HG03520 (cell line): ENCODE measurements at regions not wholly inside any gene's neighbourhood (a gene's known extent, or its start where the extent isn't known, plus 50 kb on each side); places are given as distances from the start of the nearest gene placed in this dataset.
"Not testable (repeated sequence)": the region's sequence is repeated elsewhere in the genome, so short reads cannot be mapped to it uniquely, and the experiment has no call there.

Source experiments
- ATAC-seq: cut with Tn5 transposase; IDR thresholded peaks from one replicate; pipeline ENCODE4 v1.9.1; 2021; ENCODE audit warnings: mild to moderate bottlenecking, moderate library complexity; ENCODE audit not compliant: unreplicated experiment

DNA sequence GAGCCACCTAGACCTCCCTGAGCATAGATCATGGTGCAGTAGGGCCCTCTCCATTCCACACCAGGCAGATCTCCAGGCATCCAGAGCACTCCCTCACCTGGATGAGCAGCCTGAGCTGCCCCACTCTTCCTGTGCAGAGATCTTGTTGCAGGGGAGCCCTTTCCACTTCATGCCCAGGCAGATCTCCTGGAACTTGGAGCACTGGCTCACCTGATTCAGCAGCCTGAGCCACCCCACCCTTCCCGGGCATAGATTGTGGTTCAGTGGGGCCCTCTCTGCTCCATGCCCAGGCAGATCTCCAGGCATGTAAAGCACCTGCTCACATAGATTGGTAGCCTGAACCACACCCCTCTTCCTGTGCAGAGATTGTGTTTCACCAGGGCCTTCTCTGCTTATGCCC lies 78.0 kb downstream of the SEC16B start:
- ATAC-seq: no peak

- no peak for ATAC-seq
Observed at GRCh38 chr1:177890479-177890878, 79.4 kb downstream of the SEC16B start.

DNA sequence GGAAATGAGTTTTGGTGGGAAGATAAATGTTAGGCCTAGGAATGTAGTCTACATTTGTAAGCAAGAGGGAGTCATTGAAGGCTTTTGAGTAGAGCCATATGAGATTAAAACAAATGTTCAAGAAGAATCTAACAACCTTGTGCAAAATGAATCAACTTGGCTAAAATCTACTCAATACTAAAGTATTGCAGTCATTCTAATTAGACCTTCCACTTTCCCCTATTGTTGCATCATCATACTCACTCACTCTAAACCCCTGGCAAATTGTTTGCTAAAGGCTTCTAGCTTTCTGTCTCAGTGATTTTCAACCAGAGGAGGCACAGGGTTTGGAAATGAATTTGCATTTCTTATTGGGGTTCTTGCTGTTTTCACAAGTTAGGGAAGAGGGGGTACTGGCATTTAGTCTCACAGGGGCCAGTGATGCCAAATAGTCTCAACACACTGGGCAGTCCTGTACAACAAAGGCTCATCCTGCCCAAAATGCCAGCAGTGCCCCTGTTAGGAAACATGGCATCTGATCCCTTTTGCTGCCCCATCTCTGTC lies 85.3 kb downstream of the SEC16B start:
- no peak for ATAC-seq

GRCh38 chr1:177883581-177883980 lies 86.3 kb downstream of the SEC16B start:
- ATAC-seq: no peak

DNA sequence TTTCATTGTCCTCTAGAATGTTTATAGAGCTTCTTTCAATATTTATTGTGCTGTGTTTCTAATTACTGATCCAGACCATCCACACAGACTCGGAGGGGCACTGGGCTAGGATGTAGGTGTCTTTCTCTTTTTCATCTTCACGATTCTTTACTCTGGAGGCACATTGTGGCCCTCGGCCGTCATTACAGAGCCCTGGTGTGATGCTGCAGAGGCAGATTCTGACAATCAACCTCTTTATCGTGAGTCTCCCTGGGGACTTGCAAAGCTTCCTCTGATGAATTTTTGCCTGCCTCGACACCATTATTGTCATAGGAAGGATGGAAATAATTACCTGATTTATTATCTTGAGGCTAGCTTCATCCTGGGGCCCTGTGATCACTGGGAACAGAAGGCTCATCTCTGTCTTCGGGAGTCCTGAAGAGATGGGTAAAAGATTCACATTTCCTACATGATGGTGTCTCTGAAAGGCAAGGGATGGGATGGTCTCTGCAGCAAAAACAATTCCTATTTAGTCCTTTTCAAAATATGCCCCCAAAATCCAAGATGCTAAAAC lies 89.4 kb downstream of the SEC16B start:
- no peak for ATAC-seq

GRCh38 chr1:177877086-177877485 lies 92.8 kb downstream of the SEC16B start:
- ATAC-seq: no peak

DNA sequence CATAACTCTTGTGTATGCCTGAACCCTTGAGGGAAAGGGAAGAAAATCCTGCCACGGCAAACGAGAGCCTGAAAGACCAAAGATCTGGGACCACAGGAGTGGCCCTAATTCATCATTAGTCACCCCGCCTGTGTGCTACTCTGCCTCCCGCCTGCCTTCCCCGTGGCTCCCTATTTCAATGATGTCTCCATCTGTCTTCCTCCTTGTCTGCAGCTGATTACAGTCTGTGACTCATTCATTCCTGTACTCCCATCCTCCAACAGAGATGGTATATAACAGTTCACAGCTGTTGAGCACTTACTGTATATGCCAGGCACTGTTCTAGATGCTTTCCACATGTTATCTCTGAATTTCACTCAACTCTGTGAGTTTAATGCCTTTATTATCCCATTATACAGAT lies 96.6 kb downstream of the SEC16B start:
- ATAC-seq: no peak

DNA sequence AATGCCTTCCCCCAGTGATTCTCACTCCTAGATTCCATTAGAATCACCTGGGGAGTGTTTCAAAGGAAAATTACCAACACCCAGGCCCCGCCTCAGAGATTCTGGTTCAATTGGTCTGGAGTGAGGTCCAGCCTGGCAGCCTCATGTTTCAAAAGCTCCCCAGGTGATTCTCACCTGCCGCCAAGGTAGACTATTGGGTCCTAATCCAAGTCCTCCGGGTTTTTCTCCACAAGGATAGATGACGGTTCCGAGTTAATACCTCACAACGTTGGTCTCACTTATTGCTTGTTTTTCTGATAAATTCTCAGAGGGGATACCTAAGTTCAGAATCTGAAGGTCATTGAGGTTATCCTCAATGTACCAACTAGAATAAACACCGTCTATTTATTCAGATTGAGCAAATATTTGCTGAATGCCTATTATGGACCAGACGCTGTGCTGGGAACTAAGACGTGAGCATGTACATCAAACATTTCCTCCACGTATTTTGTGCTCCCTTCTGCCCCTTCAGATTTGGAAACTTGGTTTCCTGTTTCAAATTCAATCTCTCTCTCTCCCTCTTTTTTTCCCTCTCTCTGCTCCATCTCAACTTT lies 97.5 kb downstream of the SEC16B start:
- no peak for ATAC-seq

- no peak for ATAC-seq
Observed at GRCh38 chr1:177871613-177872307, 98.1 kb downstream of the SEC16B start.

- ATAC-seq: no peak
Observed at GRCh38 chr1:177869586-177869985, 100.3 kb downstream of the SEC16B start.

GRCh38 chr1:177869011-177869410 lies 100.8 kb downstream of the SEC16B start:
- not testable (repeated sequence) for ATAC-seq

DNA sequence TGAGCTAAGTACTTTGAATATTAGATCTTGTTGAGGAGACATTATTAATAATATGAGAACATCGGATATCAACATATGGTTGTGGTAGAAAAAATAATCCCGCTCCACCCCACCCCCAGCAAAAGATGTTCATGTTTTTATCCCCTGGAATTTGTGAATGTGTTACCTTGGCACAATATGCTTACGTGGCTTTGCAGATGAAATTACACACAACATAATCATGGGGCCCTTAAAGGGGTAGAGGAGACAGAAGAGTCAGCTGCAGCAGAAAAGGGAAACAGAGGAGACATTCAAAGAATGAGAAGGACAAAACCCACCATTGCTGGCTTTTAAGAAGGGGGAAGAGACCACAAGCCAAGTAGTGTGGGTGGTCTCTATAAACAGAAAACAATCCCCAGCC lies 104.1 kb downstream of the SEC16B start:
- ATAC-seq: no peak

GRCh38 chr1:177864538-177865305 lies 105.1 kb downstream of the SEC16B start:
- ATAC-seq: no peak

DNA sequence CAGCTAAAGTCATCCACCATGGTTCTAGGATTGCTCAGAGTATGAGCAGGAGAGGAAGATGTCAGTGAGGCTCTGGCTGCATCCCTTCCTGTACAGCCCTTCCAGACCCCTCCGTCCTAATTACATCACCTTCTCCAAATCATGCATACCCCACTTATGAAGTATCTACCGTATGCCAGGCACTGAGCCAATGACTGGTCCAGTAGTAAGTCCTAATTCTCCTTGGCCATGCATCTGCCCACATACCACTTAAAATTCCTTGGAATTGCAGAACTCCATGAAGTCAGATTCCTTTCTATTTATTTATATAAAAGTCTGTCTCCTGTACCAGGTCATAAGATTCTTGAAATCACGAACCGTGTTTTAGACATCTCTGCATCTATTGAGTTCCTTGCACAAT lies 106.1 kb downstream of the SEC16B start:
- no peak for ATAC-seq

GRCh38 chr1:177862916-177863315 lies 106.9 kb downstream of the SEC16B start:
- no peak for ATAC-seq

- ATAC-seq: no peak
Observed at GRCh38 chr1:177859572-177859971, 110.3 kb downstream of the SEC16B start.

- no peak for ATAC-seq
Observed at GRCh38 chr1:177858332-177858821, 111.5 kb downstream of the SEC16B start.

DNA sequence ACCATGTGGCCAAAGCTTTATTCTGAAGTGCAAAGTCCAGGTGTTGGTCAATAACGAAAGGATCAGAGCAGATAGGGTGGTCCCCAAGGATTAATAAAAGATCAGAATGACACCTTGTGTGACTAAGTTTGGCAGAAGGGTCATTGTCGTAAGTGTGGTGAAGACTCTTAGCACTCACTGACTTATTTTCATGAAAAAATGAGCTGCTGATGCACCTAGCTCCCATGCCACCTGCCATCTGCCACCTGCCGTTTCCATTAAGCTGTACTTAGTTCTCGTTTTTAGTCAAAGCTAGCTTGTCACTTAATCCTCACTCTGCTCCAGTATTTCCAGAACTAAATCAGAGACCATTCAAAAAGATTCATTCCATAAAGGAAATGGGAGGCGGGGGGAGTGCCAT lies 112.6 kb downstream of the SEC16B start:
- ATAC-seq: no peak

DNA sequence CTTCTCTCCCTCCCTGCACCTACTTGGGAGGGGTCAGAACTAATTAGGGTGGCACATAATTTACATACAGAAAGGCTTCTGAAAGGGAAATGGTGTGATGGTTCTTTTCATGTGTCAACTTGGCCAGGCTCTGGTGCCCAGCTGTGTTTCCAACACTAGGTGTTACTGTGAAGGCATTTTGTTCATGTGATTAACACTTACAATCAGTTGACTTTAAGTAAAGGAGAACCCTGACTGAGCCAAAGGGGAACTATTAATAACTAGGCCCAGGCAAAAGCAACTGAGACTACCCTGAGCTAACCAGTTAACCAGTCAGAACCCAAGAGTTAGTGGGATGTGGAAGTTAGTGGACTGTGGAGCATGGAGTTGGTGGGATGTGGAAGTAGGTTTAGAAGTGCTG lies 114.9 kb downstream of the SEC16B start:
- ATAC-seq: no peak

- ATAC-seq: no peak
Observed at GRCh38 chr1:177849579-177850290, 120.1 kb downstream of the SEC16B start.

DNA sequence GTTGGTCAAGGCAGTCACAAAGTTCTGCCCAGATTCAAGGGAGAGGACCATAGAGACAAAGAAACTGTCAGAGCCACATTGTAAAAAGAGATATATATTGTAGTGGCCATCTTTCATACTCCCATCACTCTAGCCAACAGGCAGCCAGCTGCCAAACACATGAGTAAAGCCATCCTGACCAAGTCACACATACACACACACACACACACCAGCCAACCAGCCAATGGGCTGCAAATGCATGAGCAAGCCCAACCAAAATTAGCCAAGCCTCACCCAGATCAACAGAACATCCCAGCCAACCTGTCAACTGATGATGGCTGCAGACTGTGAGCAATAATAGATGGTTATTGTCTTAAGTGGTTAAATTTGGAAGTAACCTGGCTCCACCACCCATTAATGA lies 120.7 kb downstream of the SEC16B start:
- no peak for ATAC-seq
